Esophagus muscularis mucosa (tissue), 4 donors: ENCODE measurements at regions not wholly inside any gene's neighbourhood (a gene's known extent, or its start where the extent isn't known, plus 50 kb on each side); places are given as distances from the start of the nearest gene placed in this dataset.

Experiments used
- DNase-seq: peaks from one replicate; pipeline ENCODE4 v3.0.0-alpha.2; 2017; ENCODE audit errors: extremely low spot score
- H3K27ac ChIP-seq, 4 donors: fragments of 200-600 bp; sonication (generic); replicated peaks in 1 of 4; 1 replicate in 3 of 4; 2 replicates in 1 of 4; pipeline ENCODE4 v1.5.1; 2016 to 2019; ENCODE audit warnings: mild to moderate bottlenecking in 1 of 4
- H3K27me3 ChIP-seq, 4 donors: fragments of 200-600 bp; sonication (generic); one replicate each; pipeline versions ENCODE4 v1.5.1 to v1.6.0; 2016 to 2019
- H3K36me3 ChIP-seq, 4 donors: fragments of 200-600 bp; sonication (generic); one replicate each; pipeline ENCODE4 v1.5.1; 2016 to 2019
- H3K4me1 ChIP-seq, 4 donors: fragments of 200-600 bp; sonication (generic); one replicate each; pipeline ENCODE4 v1.5.1; 2016 to 2019
- H3K4me3 ChIP-seq, 4 donors: fragments of 200-600 bp; sonication (generic); 1 replicate in 2 of 4; 2 replicates in 2 of 4; pipeline ENCODE4 v1.5.1; 2016 to 2019; ENCODE audit warnings: mild to moderate bottlenecking in 4 of 4, moderate library complexity in 1 of 4
- H3K9me3 ChIP-seq, 4 donors: fragments of 200-600 bp; sonication (generic); 1 replicate in 3 of 4; 2 replicates in 1 of 4; pipeline ENCODE4 v1.5.1; 2016 to 2019
- CTCF ChIP-seq, 3 experiments: fragments of 200-600 bp in 2 of 3; fragments of 450-650 bp in 1 of 3; sonication (generic) in 2 of 3; IDR thresholded peaks; one replicate each; pipeline ENCODE4 v1.5.1; 2017 to 2019; ENCODE audit warnings: antibody characterized with exemption in 3 of 3, mild to moderate bottlenecking in 2 of 3, moderate library complexity in 1 of 3
- EP300 ChIP-seq: sonication (generic); formaldehyde crosslinking; IDR thresholded peaks from one replicate; pipeline ENCODE4 v1.6.1; 2017; ENCODE audit warnings: antibody characterized with exemption
- POLR2A ChIP-seq: fragments of 450-650 bp; IDR thresholded peaks from one replicate; pipeline ENCODE4 v1.6.1; 2017; ENCODE audit warnings: antibody characterized with exemption, moderate library complexity, mild to moderate bottlenecking, low read depth
- POLR2AphosphoS5 ChIP-seq, 2 donors: sonication (generic); formaldehyde crosslinking; IDR thresholded peaks; one replicate each; pipeline ENCODE4 v1.6.1; 2017; ENCODE audit warnings: antibody characterized with exemption in 2 of 2
- WGBS: methylation state at CpG from one replicate; pipeline ENCODE4 v1.1.5; 2018; 5-methylcytosine and 5-hydroxymethylcytosine counted together
- intact Hi-C: fragments of 100-400 bp; cut with DNase I; formaldehyde crosslinking; loops from one replicate; pipeline ENCODE4 v1.15.1; 2023

- 35% methylated on average over 3 of the region's 3 CpGs for WGBS
- H3K9me3 ChIP-seq, result no peaks in the 10 kb centered on the region
- no peak overlapping the region for H3K4me3 ChIP-seq
- DNase-seq, result no peak
- intact Hi-C loops, result loop anchor here (10.0 kb wide), 1 partner anchor 257 kb away; no protein-coding TSS in a partner anchor
- TF ChIP-seq POLR2AphosphoS5 (IDR thresholded peaks at IDR 0.05) (no peak), EP300 (no peak), POLR2A (no peak), CTCF (IDR thresholded peaks at IDR 0.05) (no peak)
- no peaks in the 10 kb centered on the region for H3K36me3 ChIP-seq
- H3K4me1 ChIP-seq, result peaks cover 0 to 4% (median 0%) of the 10 kb centered on the region in 4 donors
- H3K27me3 ChIP-seq, result no peaks in the 10 kb centered on the region
- no peak overlapping the region for H3K27ac ChIP-seq
These were observed 305.4 kb upstream of the MAP3K7 start for GRCh38 chr6:90892271-90892670.

GRCh38 chr6:90891355-90891754, 304.5 kb upstream of the MAP3K7 start:
- no peaks in the 10 kb centered on the region for H3K9me3 ChIP-seq
- WGBS, result 79% methylated on average over 5 of the region's 5 CpGs
- H3K4me1 ChIP-seq, result peaks cover 0 to 4% (median 0%) of the 10 kb centered on the region in 4 donors
- intact Hi-C loops, result loop anchor here (10.0 kb wide), 1 partner anchor 257 kb away; no protein-coding TSS in a partner anchor
- H3K4me3 ChIP-seq, result no peak overlapping the region
- DNase-seq, result no peak
- no peaks in the 10 kb centered on the region for H3K36me3 ChIP-seq
- H3K27me3 ChIP-seq, result no peaks in the 10 kb centered on the region
- TF ChIP-seq POLR2AphosphoS5 (IDR thresholded peaks at IDR 0.05), result no peak
- TF ChIP-seq CTCF (IDR thresholded peaks at IDR 0.05), result no peak
- no peak for TF ChIP-seq EP300
- TF ChIP-seq POLR2A, result no peak
- no peak overlapping the region for H3K27ac ChIP-seq

- Histone ChIP-seq H3K4me1 (peaks cover 0 to 4% (median 0%) of the 10 kb centered on the region in 4 donors), H3K36me3 (no peaks in the 10 kb centered on the region), H3K4me3 (no peak overlapping the region), H3K27ac (no peak overlapping the region), H3K27me3 (no peaks in the 10 kb centered on the region), H3K9me3 (no peaks in the 10 kb centered on the region)
- no peak for DNase-seq
- intact Hi-C loops, result loop anchor here (10.0 kb wide), 1 partner anchor 256 kb away; no protein-coding TSS in a partner anchor
- no peak for TF ChIP-seq EP300
- TF ChIP-seq POLR2AphosphoS5 (IDR thresholded peaks at IDR 0.05), result no peak
- TF ChIP-seq CTCF (IDR thresholded peaks at IDR 0.05), result no peak
- no peak for TF ChIP-seq POLR2A
- WGBS, result 42% methylated on average over 8 of the region's 8 CpGs
These were observed 303.9 kb upstream of the MAP3K7 start for GRCh38 chr6:90890683-90891330.

- intact Hi-C loops, result no loop called here
These were observed 300.9 kb upstream of the MAP3K7 start for GRCh38 chr6:90887764-90888163.

More at GRCh38 chr6:90887764-90888163, 300.9 kb upstream of the MAP3K7 start:
- Histone ChIP-seq H3K4me1 (peaks cover 0 to 4% (median 0%) of the 10 kb centered on the region in 4 donors), H3K4me3 (no peak overlapping the region), H3K9me3 (peaks cover 0 to 8% (median 3%) of the 10 kb centered on the region in 4 donors), H3K27ac (no peak overlapping the region), H3K27me3 (no peaks in the 10 kb centered on the region), H3K36me3 (no peaks in the 10 kb centered on the region)
- no peak for DNase-seq
- TF ChIP-seq EP300, result no peak
- no peak for TF ChIP-seq CTCF (IDR thresholded peaks at IDR 0.05)
- TF ChIP-seq POLR2A, result no peak
- TF ChIP-seq POLR2AphosphoS5 (IDR thresholded peaks at IDR 0.05), result no peak
